ENCODE measurements at regions not wholly inside any gene's neighbourhood (a gene's known extent, or its start where the extent isn't known, plus 50 kb on each side); places are given as distances from the start of the nearest gene placed in this dataset.

GRCh38 chr6:22227824-22228610 lies 68.8 kb downstream of the PRL start:
- DNase-seq (ENCODE audit: low spot score) (no peak), ATAC-seq (ENCODE audit: low read depth) (no peak)
- Histone ChIP-seq H3K27ac (ENCODE audit: poor library complexity, severe bottlenecking) (no peak overlapping the region), H3K27me3 (ENCODE audit: insufficient read depth, poor library complexity, severe bottlenecking) (no peaks in the 10 kb centered on the region), H3K4me1 (ENCODE audit: insufficient read depth, poor library complexity, severe bottlenecking) (peaks cover 6% of the 10 kb centered on the region), H3K9me3 (ENCODE audit: severe bottlenecking) (no peaks in the 10 kb centered on the region), H3K4me3 (ENCODE audit: severe bottlenecking) (no peak overlapping the region), H3K36me3 (ENCODE audit: low read depth) (no peaks in the 10 kb centered on the region)
- no peak for TF ChIP-seq CTCF (IDR thresholded peaks at IDR 0.05; ENCODE audit: poor library complexity, severe bottlenecking)

- H3K9me3 ChIP-seq (ENCODE audit: severe bottlenecking), result no peaks in the 10 kb centered on the region
- ATAC-seq (ENCODE audit: low read depth) (no peak), DNase-seq (ENCODE audit: low spot score) (no peak)
- TF ChIP-seq CTCF (IDR thresholded peaks at IDR 0.05; ENCODE audit: poor library complexity, severe bottlenecking), result no peak
- no peak overlapping the region for H3K4me3 ChIP-seq (ENCODE audit: severe bottlenecking)
- H3K4me1 ChIP-seq (ENCODE audit: insufficient read depth, poor library complexity, severe bottlenecking), result peaks cover 8% of the 10 kb centered on the region
- no peaks in the 10 kb centered on the region for H3K36me3 ChIP-seq (ENCODE audit: low read depth)
- H3K27me3 ChIP-seq (ENCODE audit: insufficient read depth, poor library complexity, severe bottlenecking), result no peaks in the 10 kb centered on the region
- peak overlapping the region; percentile 67 for H3K27ac ChIP-seq (ENCODE audit: poor library complexity, severe bottlenecking)
These were observed 65.8 kb downstream of the PRL start for GRCh38 chr6:22231050-22231449.

GRCh38 chr6:22231616-22232015 lies 65.2 kb downstream of the PRL start:
- Histone ChIP-seq H3K4me1 (ENCODE audit: insufficient read depth, poor library complexity, severe bottlenecking) (peaks cover 13% of the 10 kb centered on the region), H3K4me3 (ENCODE audit: severe bottlenecking) (no peak overlapping the region), H3K27me3 (ENCODE audit: insufficient read depth, poor library complexity, severe bottlenecking) (no peaks in the 10 kb centered on the region), H3K36me3 (ENCODE audit: low read depth) (no peaks in the 10 kb centered on the region), H3K27ac (ENCODE audit: poor library complexity, severe bottlenecking) (peak overlapping the region; percentile 67), H3K9me3 (ENCODE audit: severe bottlenecking) (no peaks in the 10 kb centered on the region)
- ATAC-seq (ENCODE audit: low read depth) (peak; percentile 78), DNase-seq (ENCODE audit: low spot score) (peak; percentile 60)
- TF ChIP-seq CTCF (IDR thresholded peaks at IDR 0.05; ENCODE audit: poor library complexity, severe bottlenecking), result no peak

GRCh38 chr6:22236626-22237414 lies 60.0 kb downstream of the PRL start:
- Histone ChIP-seq H3K36me3 (ENCODE audit: low read depth) (no peaks in the 10 kb centered on the region), H3K4me1 (ENCODE audit: insufficient read depth, poor library complexity, severe bottlenecking) (peaks cover 20% of the 10 kb centered on the region), H3K27me3 (ENCODE audit: insufficient read depth, poor library complexity, severe bottlenecking) (no peaks in the 10 kb centered on the region), H3K4me3 (ENCODE audit: severe bottlenecking) (no peak overlapping the region), H3K9me3 (ENCODE audit: severe bottlenecking) (no peaks in the 10 kb centered on the region), H3K27ac (ENCODE audit: poor library complexity, severe bottlenecking) (peak overlapping the region; percentile 85)
- no peak for TF ChIP-seq CTCF (IDR thresholded peaks at IDR 0.05; ENCODE audit: poor library complexity, severe bottlenecking)
- ATAC-seq (ENCODE audit: low read depth) (peak; percentile 98), DNase-seq (ENCODE audit: low spot score) (peak; percentile 77)

All from RWPE2 (cell line).